Activated T-cell treated with anti-CD3 and anti-CD28 coated beads, Interleukin-2, amount 50 U/mL, for 4 hours (primary cell): ENCODE measurements at regions not wholly inside any gene's neighbourhood (a gene's known extent, or its start where the extent isn't known, plus 50 kb on each side); places are given as distances from the start of the nearest gene placed in this dataset.

Experiments used
- ATAC-seq, 2 donors: fragments of 200-7000 bp; cut with Tn5 transposase; one replicate each; pipeline ENCODE4 v1.10.0; 2021
- DNase-seq: peaks from one replicate; pipeline ENCODE4 v3.0.0-alpha.2; 2020
- H3K27me3 Mint-ChIP-seq: one replicate; pipeline ENCODE4 v1.8.0; 2021; ENCODE audit warnings: low read depth, mixed read lengths
- H3K36me3 Mint-ChIP-seq: one replicate; pipeline ENCODE4 v1.8.0; 2022; ENCODE audit warnings: mixed read lengths; ENCODE audit not compliant: insufficient read depth
- H3K4me1 Mint-ChIP-seq: one replicate; pipeline ENCODE4 v1.8.0; 2021; ENCODE audit warnings: low read depth, mixed read lengths
- H3K4me3 Mint-ChIP-seq: one replicate; pipeline ENCODE4 v1.8.0; 2021; ENCODE audit warnings: mild to moderate bottlenecking, moderate library complexity, mixed read lengths
- H3K9me3 Mint-ChIP-seq: one replicate; pipeline ENCODE4 v1.8.0; 2021; ENCODE audit warnings: mixed read lengths

- DNase-seq (no peak), ATAC-seq (no peak)
- Mint-ChIP-seq H3K4me1 (no peaks in the 10 kb centered on the region), H3K36me3 (no peaks in the 10 kb centered on the region), H3K4me3 (no peak overlapping the region), H3K27me3 (no peaks in the 10 kb centered on the region), H3K9me3 (peaks cover 4% of the 10 kb centered on the region)
Observed at GRCh38 chr21:18191139-18191538, 53.5 kb upstream of the CHODL start.

DNA sequence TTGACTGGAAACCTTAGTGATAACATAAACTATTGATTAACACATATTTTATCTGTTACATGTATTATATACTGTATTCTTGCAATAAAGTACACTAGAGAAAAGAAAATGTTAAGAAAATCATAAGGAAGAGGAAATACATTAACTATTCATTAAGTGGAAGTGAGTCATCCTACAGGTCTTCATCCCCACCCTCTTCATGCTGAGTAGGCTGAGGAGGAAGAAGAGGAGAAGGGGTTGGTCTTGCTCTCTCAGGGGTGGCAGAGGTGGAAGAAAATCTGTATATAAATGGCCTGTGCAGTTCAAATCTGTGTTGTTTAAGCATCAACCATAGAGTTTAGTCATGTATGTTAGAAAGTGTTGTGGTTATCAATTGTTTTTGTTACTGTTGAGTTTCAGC, 66.1 kb upstream of the CHODL start:
- ATAC-seq = no peak
- Mint-ChIP-seq H3K4me1 (no peaks in the 10 kb centered on the region), H3K4me3 (no peak overlapping the region), H3K9me3 (peaks cover 6% of the 10 kb centered on the region), H3K27me3 (no peaks in the 10 kb centered on the region), H3K36me3 (no peaks in the 10 kb centered on the region)
- no peak for DNase-seq

- ATAC-seq (no peak), DNase-seq (no peak)
- no peaks in the 10 kb centered on the region for H3K4me1 Mint-ChIP-seq
- peaks cover 2% of the 10 kb centered on the region for H3K27me3 Mint-ChIP-seq
- H3K4me3 Mint-ChIP-seq = no peak overlapping the region
- peaks cover 3% of the 10 kb centered on the region for H3K9me3 Mint-ChIP-seq
- H3K36me3 Mint-ChIP-seq = no peaks in the 10 kb centered on the region
Observed at GRCh38 chr21:18174370-18174769, 70.3 kb upstream of the CHODL start.

- no peaks in the 10 kb centered on the region for H3K9me3 Mint-ChIP-seq
- no peak overlapping the region for H3K4me3 Mint-ChIP-seq
- DNase-seq = no peak
- no peaks in the 10 kb centered on the region for H3K36me3 Mint-ChIP-seq
- H3K4me1 Mint-ChIP-seq = no peaks in the 10 kb centered on the region
- ATAC-seq = no peak
- H3K27me3 Mint-ChIP-seq = peaks cover 2% of the 10 kb centered on the region
Observed at GRCh38 chr21:18170829-18171228, 73.8 kb upstream of the CHODL start.

GRCh38 chr21:18170221-18170620, 74.4 kb upstream of the CHODL start:
- peaks cover 2% of the 10 kb centered on the region for H3K27me3 Mint-ChIP-seq
- H3K4me3 Mint-ChIP-seq = no peak overlapping the region
- no peak for DNase-seq
- no peak for ATAC-seq
- no peaks in the 10 kb centered on the region for H3K9me3 Mint-ChIP-seq
- no peaks in the 10 kb centered on the region for H3K4me1 Mint-ChIP-seq
- no peaks in the 10 kb centered on the region for H3K36me3 Mint-ChIP-seq

GRCh38 chr21:18168108-18168507, 76.5 kb upstream of the CHODL start:
- DNase-seq (no peak), ATAC-seq (no peak)
- H3K9me3 Mint-ChIP-seq = no peaks in the 10 kb centered on the region
- no peak overlapping the region for H3K4me3 Mint-ChIP-seq
- peaks cover 2% of the 10 kb centered on the region for H3K27me3 Mint-ChIP-seq
- no peaks in the 10 kb centered on the region for H3K36me3 Mint-ChIP-seq
- no peaks in the 10 kb centered on the region for H3K4me1 Mint-ChIP-seq

- Mint-ChIP-seq H3K27me3 (no peaks in the 10 kb centered on the region), H3K36me3 (no peaks in the 10 kb centered on the region), H3K9me3 (no peaks in the 10 kb centered on the region), H3K4me1 (no peaks in the 10 kb centered on the region), H3K4me3 (no peak overlapping the region)
- DNase-seq (no peak), ATAC-seq (no peak)
Observed at GRCh38 chr21:18164933-18165332, 79.7 kb upstream of the CHODL start.

- no peaks in the 10 kb centered on the region for H3K27me3 Mint-ChIP-seq
- no peak overlapping the region for H3K4me3 Mint-ChIP-seq
- no peaks in the 10 kb centered on the region for H3K36me3 Mint-ChIP-seq
- H3K4me1 Mint-ChIP-seq = no peaks in the 10 kb centered on the region
- ATAC-seq (no peak), DNase-seq (no peak)
- H3K9me3 Mint-ChIP-seq = no peaks in the 10 kb centered on the region
Observed at GRCh38 chr21:18164483-18164882, 80.2 kb upstream of the CHODL start.

GRCh38 chr21:18163956-18164355, 80.7 kb upstream of the CHODL start:
- no peaks in the 10 kb centered on the region for H3K36me3 Mint-ChIP-seq
- no peak for ATAC-seq
- H3K27me3 Mint-ChIP-seq = no peaks in the 10 kb centered on the region
- no peak for DNase-seq
- no peak overlapping the region for H3K4me3 Mint-ChIP-seq
- H3K9me3 Mint-ChIP-seq = no peaks in the 10 kb centered on the region
- H3K4me1 Mint-ChIP-seq = no peaks in the 10 kb centered on the region

DNA sequence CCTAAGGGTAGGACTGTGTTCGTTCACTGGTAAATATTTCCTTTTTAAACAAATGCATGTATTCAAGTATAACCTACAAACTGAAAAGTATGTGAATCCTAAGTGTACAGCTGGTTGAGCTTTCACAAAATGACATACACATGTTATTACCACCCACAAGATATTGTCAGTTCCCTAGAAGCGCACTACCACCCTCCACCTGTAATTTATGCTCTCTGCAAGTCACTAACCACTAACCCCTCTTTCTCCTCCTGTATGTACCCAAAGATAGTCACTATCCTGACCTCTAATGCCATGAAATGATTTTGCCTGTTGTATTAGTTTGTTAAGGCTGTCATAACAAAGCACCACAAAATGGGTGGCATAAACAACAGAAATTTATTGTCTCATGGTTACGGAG, 82.8 kb upstream of the CHODL start:
- Mint-ChIP-seq H3K9me3 (no peaks in the 10 kb centered on the region), H3K27me3 (no peaks in the 10 kb centered on the region), H3K4me1 (no peaks in the 10 kb centered on the region), H3K36me3 (no peaks in the 10 kb centered on the region), H3K4me3 (no peak overlapping the region)
- no peak for DNase-seq
- no peak for ATAC-seq

DNA sequence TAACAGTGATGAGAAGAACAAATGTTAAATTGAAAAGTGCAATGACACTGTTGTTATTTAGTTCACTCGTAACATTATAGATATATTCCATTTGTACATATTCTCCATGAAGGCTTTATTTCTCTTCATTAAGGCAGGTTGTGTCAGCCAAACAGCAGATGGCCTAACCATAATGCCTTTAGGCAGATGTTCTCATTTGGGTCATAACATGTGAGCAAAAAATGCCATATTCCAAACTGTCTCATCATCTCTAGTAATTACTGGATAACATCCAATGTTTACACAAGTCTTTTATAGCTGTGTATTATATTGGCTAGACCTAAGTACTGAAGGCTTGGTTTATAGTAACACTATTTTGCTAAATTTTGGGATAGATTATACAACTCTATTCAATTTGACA, 87.2 kb upstream of the CHODL start:
- no peak for DNase-seq
- H3K4me3 Mint-ChIP-seq = no peak overlapping the region
- peaks cover 20% of the 10 kb centered on the region for H3K4me1 Mint-ChIP-seq
- H3K27me3 Mint-ChIP-seq = no peaks in the 10 kb centered on the region
- no peaks in the 10 kb centered on the region for H3K36me3 Mint-ChIP-seq
- no peaks in the 10 kb centered on the region for H3K9me3 Mint-ChIP-seq
- no peak for ATAC-seq

DNA sequence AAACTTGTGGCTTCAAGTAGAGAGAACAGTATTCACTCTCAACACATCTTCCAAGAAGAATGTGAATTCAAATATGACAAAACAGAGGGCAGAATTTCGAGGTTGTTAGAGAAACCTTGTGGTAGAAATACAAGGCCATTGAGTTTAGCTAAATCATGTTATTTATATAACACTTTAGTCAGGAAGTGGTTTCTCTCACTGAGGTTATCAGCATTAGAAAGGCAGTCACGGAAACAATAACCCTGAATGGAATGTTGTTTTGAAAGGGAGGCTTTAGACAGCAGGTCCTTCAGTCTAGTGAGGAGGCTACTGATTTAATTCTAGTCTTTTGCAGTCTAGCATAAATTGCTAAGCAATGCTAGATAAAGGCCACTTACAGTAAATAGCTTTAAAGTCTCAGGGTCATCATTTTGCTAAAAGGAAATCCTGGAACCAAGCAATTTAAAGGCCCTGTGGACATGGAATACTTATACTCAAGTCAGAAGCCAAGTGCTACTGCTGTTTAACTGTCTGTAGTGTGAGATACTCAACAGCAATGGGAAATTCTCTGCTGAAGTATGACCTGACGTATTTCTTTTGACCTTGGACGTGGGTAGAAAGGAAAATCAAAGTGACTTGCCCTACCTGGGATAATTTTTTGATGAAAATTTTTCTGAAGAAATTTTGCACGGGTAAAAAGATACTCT, 89.0 kb upstream of the CHODL start:
- ATAC-seq (no peak), DNase-seq (no peak)
- no peaks in the 10 kb centered on the region for H3K9me3 Mint-ChIP-seq
- H3K4me3 Mint-ChIP-seq = no peak overlapping the region
- H3K4me1 Mint-ChIP-seq = peaks cover 20% of the 10 kb centered on the region
- H3K27me3 Mint-ChIP-seq = no peaks in the 10 kb centered on the region
- H3K36me3 Mint-ChIP-seq = no peaks in the 10 kb centered on the region

- no peaks in the 10 kb centered on the region for H3K27me3 Mint-ChIP-seq
- peaks cover 20% of the 10 kb centered on the region for H3K4me1 Mint-ChIP-seq
- ATAC-seq (no peak), DNase-seq (no peak)
- H3K4me3 Mint-ChIP-seq = no peak overlapping the region
- H3K9me3 Mint-ChIP-seq = no peaks in the 10 kb centered on the region
- no peaks in the 10 kb centered on the region for H3K36me3 Mint-ChIP-seq
Observed at GRCh38 chr21:18153063-18153462, 91.6 kb upstream of the CHODL start.

- Mint-ChIP-seq H3K9me3 (no peaks in the 10 kb centered on the region), H3K36me3 (no peaks in the 10 kb centered on the region), H3K4me1 (peaks cover 20% of the 10 kb centered on the region), H3K4me3 (no peak overlapping the region), H3K27me3 (no peaks in the 10 kb centered on the region)
- DNase-seq = no peak
- ATAC-seq = no peak
Observed at GRCh38 chr21:18152371-18152770, 92.3 kb upstream of the CHODL start.

- Mint-ChIP-seq H3K4me1 (peaks cover 18% of the 10 kb centered on the region), H3K4me3 (no peak overlapping the region), H3K9me3 (peaks cover 5% of the 10 kb centered on the region), H3K36me3 (no peaks in the 10 kb centered on the region), H3K27me3 (no peaks in the 10 kb centered on the region)
- ATAC-seq (no peak), DNase-seq (no peak)
Observed at GRCh38 chr21:18151046-18151445, 93.6 kb upstream of the CHODL start.

DNA sequence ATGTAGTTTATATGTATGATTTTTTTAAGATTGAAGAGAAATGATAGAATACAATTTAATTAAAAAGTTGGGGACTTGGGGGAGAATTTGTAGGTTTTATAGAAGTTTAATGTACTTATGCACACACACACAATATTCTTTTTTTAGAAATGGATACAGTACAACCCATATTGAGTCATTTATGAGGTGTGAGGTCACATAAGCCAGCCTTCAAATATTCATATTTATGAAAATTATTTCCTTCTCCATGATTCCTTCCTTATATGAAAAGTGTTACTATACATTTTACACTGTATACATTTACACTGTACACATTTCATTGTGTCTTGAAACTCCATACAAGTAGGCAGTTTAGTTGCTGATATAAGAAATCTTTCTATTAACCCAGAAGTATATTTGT, 96.2 kb upstream of the CHODL start:
- Mint-ChIP-seq H3K9me3 (peaks cover 5% of the 10 kb centered on the region), H3K36me3 (no peaks in the 10 kb centered on the region), H3K4me1 (peaks cover 1% of the 10 kb centered on the region), H3K27me3 (no peaks in the 10 kb centered on the region), H3K4me3 (no peak overlapping the region)
- no peak for DNase-seq
- ATAC-seq = no peak
